GM18508 (cell line): ENCODE measurements at regions not wholly inside any gene's neighbourhood (a gene's known extent, or its start where the extent isn't known, plus 50 kb on each side); places are given as distances from the start of the nearest gene placed in this dataset.

Experiments
- ATAC-seq: cut with Tn5 transposase; IDR thresholded peaks from one replicate; pipeline ENCODE4 v1.9.1; 2021; ENCODE audit warnings: moderate number of reproducible peaks; ENCODE audit not compliant: insufficient read depth, unreplicated experiment

- no peak for ATAC-seq
Measured at GRCh38 chr10:128711806-128712205, 585.6 kb upstream of the MKI67 start.

DNA sequence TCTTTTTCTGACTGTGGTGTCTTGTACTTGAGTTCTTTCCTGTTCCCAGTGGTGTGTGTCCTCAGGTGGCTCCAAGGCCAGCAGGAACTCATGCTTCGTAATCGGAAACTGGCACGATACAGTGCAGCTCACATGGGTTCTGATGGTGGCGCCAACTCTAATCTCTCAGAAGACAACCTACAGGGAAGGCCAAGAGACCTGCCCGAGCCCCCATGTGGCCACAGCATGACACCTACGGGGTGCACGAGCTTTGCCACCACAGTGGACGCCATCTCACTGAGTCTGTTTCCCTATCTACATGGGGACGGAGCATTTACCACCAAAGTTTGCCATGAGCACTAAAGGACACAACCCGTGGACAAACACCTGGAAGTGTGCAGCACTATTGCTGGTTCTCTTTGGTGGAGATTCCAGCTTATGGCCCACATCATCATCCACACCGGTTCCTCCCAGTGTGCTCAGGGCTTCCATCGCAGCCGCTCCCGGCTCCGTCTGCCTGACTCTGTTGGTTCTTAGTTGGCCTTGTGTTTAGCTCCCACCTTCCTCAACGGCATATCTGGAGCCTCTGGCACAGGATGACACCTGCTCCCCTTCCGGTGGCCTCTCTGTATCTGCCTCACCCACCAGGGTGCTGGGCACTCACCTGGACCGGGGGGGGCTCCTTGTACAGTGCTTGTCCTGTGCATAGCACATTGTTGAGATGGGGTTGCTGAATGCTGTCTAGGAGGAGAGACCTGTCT, 586.6 kb upstream of the MKI67 start:
- no peak for ATAC-seq

GRCh38 chr10:128713471-128713870, 587.2 kb upstream of the MKI67 start:
- no peak for ATAC-seq

DNA sequence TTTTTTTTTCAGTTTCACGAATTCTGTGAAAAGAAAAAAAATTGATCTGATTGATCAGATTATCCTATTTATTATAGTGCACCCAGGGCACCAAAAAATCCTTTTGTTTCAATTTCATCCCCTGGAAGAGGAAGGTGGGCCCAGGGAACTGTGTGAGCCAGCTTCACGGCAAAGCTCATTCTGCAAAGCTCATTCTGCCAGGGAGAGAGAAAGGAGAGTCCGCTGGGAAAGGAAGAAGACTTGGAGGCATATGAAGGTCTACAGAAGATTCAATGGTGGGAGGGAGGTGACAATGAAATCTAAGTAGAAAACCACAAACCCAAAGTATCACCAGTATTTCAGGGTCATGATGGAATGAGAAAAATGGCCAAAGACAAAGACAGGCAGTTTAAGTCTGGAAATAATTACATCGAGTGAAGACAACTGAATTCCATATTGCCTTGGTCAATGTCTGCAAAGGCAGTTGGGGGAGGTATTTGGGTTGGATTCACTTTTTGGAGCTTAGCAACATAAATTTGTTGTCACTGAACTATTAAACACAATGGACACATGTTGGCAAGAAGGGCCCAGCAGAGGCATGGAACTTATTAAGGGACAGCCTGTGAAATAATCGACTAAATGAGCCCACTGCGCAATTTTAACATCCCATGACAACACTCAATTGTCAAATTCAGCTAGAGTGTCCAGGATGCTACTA, 587.8 kb upstream of the MKI67 start:
- no peak for ATAC-seq

- ATAC-seq, result no peak
Measured at GRCh38 chr10:128714644-128715415, 588.6 kb upstream of the MKI67 start.

GRCh38 chr10:128716181-128716580, 590.0 kb upstream of the MKI67 start:
- ATAC-seq, result no peak

DNA sequence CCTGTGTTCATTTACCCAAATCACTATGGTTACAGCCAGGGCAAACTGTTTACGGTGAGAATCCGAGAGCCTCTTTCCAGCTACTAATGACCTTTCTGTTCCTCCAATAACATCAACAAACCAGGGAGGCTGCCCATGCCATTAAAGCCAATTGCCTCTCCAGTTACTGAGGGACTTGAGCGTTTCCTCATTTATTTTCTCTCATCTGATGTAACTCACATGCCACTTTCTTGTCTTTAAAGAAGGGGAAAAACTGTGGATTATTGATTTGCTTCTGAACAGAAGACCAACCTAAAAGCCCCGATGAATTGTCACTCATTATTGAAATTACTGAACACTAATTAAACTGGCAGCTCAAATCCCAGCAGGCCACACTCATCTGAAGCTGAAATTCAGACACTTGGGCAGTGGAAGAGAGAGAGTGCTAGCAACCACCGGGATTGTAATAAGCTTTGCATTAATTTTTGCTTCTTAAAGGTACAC, 595.8 kb upstream of the MKI67 start:
- ATAC-seq, result no peak

GRCh38 chr10:128722947-128723346, 596.7 kb upstream of the MKI67 start:
- no peak for ATAC-seq

GRCh38 chr10:128723631-128724205, 597.5 kb upstream of the MKI67 start:
- ATAC-seq, result no peak

GRCh38 chr10:128725531-128725930, 599.3 kb upstream of the MKI67 start:
- no peak for ATAC-seq

DNA sequence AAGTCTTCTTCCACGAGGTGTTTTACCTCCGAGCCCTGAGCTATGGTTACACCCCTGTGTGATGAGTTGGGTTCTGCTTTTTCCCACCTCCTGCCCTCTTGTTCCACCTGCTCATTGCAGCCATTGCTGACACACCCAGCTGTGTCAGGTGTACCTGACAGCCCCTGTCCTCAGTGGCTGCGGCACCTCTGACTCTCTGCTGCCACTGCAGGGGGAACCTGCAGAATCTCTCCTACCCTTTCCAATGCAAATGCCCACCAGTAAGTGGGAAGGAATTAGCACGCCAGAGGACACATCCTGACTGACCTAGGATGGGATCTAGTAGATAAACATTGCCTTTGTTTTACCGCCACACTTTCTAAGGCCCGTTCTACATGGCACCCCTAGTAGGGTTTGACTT, 600.9 kb upstream of the MKI67 start:
- no peak for ATAC-seq

DNA sequence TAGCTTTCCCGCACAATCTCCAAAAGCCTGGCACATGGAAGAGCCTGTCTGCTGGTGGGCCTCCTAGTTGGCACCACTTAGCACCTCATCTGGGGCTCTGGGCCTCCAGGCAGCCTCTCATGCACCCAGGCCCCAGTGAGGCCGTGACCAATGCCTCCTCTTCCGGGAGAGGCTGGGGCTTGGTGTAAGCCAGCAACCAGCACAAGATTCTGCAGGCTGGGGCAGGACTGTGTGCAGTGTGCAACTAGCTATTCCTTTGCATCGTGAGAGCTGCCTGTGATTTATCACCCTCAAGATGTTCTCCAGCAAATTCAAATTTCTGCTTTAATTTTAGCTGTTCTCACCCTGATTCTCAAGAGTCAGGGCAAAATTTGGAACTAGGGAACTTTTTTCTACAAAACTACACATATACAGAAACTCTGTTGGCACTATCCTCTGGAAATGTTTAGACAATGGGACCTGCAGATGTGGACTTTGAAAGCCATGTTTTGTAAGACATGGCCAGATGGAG, 603.7 kb upstream of the MKI67 start:
- ATAC-seq, result no peak

- ATAC-seq, result no peak
Measured at GRCh38 chr10:128730922-128731321, 604.7 kb upstream of the MKI67 start.

GRCh38 chr10:128734161-128734560, 607.9 kb upstream of the MKI67 start:
- no peak for ATAC-seq

GRCh38 chr10:128734734-128735133, 608.5 kb upstream of the MKI67 start:
- ATAC-seq, result no peak

- no peak for ATAC-seq
Measured at GRCh38 chr10:128735996-128736395, 609.8 kb upstream of the MKI67 start.

GRCh38 chr10:128738386-128738915, 612.2 kb upstream of the MKI67 start:
- ATAC-seq, result no peak

- ATAC-seq, result no peak
Measured at GRCh38 chr10:128739930-128740329, 613.7 kb upstream of the MKI67 start.

DNA sequence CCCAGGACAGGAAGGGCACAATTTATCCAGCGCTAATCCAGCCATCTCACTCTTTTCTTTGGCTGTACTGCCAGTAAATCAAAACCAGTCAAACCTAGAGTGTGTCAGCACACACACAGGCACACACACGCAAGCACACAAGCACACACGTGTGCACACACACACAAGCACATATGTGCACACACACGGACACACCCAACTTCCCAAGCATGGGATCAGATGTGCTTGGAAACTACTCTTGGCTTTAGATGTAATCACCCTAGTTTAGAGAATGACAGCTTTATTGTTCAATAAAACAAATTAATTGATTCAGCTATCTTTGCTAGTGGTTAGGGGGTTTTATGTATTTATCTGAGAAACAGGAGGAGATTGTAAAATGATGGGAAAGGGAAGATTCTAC, 615.0 kb upstream of the MKI67 start:
- no peak for ATAC-seq

DNA sequence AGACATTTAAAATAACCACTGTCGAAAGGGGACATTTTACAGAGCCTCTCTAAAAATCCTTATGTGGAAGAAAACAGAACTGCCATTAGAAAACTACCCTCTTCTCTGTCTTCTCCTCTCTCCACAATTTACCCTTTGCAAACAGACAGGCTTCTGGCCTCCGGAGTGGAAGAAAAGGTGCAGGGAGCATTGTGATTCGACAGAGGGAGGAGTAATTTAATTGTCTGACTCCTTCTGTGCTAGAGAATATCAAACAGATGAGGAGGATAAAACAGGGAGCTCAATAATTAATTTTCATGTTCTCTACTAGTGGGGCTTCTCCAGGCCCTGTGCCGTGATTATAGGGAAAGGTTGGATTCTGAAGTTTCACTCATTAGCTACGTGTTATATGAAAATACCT, 615.5 kb upstream of the MKI67 start:
- no peak for ATAC-seq
